H1 (cell line): ENCODE measurements at regions not wholly inside any gene's neighbourhood (a gene's known extent, or its start where the extent isn't known, plus 50 kb on each side); places are given as distances from the start of the nearest gene placed in this dataset.

Experiments used
- BACH1 ChIP-seq: IDR thresholded peaks from 2 replicates; pipeline ENCODE4 v1.6.1; 2012; ENCODE audit warnings: low read length, improper control_type of control experiment
- CBX8 ChIP-seq: fragments of 300-800, 300-1000 bp; sonication (generic); IDR thresholded peaks from 2 replicates; pipeline ENCODE4 v1.7.1; 2016; ENCODE audit warnings: low read depth, low read length, borderline replicate concordance
- CEBPB ChIP-seq: IDR thresholded peaks from 2 replicates; pipeline ENCODE4 v1.6.1; 2012; ENCODE audit warnings: low read depth, low read length
- CHD2 ChIP-seq: IDR thresholded peaks from 2 replicates; pipeline ENCODE4 v1.6.1; 2012; ENCODE audit warnings: low read length, improper control_type of control experiment
- CREB1 ChIP-seq: IDR thresholded peaks from 2 replicates; pipeline ENCODE4 v1.6.1; 2012; ENCODE audit warnings: inconsistent platforms
- POU5F1 ChIP-seq: IDR thresholded peaks from 2 replicates; pipeline ENCODE4 v1.6.1; 2011; ENCODE audit warnings: low read depth, mild to moderate bottlenecking, low read length, moderate library complexity
- SIRT6 ChIP-seq: IDR thresholded peaks from one replicate; pipeline ENCODE4 v1.7.1; 2012; ENCODE audit warnings: low read length, inconsistent platforms
- SP1 ChIP-seq: IDR thresholded peaks from 2 replicates; pipeline ENCODE4 v1.6.1; 2011; ENCODE audit warnings: low read depth, low read length
- TAF1 ChIP-seq: IDR thresholded peaks from 2 replicates; pipeline ENCODE4 v1.6.1; 2011; ENCODE audit warnings: mild to moderate bottlenecking, low read depth, low read length
- ZNF274 ChIP-seq: IDR thresholded peaks from 2 replicates; pipeline ENCODE4 v1.7.0; 2012; ENCODE audit warnings: low read length, borderline replicate concordance; ENCODE audit errors: extremely low read depth
- TF ChIP-seq, protein P1 (sequence below): fragments of 300-600 bp; sonication (generic); IDR thresholded peaks from 2 replicates; pipeline ENCODE4 v1.7.1; 2012; ENCODE audit warnings: low read length, moderate library complexity, mild to moderate bottlenecking, inconsistent platforms; ENCODE audit not compliant: insufficient replicate concordance
- TF ChIP-seq, protein P2 (sequence below): IDR thresholded peaks from 2 replicates; pipeline ENCODE4 v1.6.1; 2011; ENCODE audit warnings: low read length, improper control_type of control experiment

DNA sequence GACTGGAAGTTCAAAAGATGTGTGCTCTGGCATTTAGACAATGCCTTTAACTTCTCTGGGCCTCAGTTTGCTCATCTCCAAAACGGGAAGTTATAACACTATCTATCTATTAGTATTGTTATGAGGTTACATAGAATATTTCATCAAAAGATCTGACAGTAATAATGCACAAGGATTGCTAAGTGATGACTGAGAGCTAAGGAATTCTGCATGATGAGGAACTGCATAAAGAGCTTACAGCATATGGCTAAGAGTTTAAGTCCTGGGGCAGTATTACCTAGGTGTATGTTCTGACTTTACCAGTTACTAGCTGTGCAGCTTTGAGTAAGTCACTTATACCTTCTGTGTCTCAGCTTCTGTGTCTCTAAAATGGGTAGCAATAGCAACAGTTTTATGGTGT, 160.1 kb upstream of the TMPO start (continued):
- TF ChIP-seq, protein P1, sequence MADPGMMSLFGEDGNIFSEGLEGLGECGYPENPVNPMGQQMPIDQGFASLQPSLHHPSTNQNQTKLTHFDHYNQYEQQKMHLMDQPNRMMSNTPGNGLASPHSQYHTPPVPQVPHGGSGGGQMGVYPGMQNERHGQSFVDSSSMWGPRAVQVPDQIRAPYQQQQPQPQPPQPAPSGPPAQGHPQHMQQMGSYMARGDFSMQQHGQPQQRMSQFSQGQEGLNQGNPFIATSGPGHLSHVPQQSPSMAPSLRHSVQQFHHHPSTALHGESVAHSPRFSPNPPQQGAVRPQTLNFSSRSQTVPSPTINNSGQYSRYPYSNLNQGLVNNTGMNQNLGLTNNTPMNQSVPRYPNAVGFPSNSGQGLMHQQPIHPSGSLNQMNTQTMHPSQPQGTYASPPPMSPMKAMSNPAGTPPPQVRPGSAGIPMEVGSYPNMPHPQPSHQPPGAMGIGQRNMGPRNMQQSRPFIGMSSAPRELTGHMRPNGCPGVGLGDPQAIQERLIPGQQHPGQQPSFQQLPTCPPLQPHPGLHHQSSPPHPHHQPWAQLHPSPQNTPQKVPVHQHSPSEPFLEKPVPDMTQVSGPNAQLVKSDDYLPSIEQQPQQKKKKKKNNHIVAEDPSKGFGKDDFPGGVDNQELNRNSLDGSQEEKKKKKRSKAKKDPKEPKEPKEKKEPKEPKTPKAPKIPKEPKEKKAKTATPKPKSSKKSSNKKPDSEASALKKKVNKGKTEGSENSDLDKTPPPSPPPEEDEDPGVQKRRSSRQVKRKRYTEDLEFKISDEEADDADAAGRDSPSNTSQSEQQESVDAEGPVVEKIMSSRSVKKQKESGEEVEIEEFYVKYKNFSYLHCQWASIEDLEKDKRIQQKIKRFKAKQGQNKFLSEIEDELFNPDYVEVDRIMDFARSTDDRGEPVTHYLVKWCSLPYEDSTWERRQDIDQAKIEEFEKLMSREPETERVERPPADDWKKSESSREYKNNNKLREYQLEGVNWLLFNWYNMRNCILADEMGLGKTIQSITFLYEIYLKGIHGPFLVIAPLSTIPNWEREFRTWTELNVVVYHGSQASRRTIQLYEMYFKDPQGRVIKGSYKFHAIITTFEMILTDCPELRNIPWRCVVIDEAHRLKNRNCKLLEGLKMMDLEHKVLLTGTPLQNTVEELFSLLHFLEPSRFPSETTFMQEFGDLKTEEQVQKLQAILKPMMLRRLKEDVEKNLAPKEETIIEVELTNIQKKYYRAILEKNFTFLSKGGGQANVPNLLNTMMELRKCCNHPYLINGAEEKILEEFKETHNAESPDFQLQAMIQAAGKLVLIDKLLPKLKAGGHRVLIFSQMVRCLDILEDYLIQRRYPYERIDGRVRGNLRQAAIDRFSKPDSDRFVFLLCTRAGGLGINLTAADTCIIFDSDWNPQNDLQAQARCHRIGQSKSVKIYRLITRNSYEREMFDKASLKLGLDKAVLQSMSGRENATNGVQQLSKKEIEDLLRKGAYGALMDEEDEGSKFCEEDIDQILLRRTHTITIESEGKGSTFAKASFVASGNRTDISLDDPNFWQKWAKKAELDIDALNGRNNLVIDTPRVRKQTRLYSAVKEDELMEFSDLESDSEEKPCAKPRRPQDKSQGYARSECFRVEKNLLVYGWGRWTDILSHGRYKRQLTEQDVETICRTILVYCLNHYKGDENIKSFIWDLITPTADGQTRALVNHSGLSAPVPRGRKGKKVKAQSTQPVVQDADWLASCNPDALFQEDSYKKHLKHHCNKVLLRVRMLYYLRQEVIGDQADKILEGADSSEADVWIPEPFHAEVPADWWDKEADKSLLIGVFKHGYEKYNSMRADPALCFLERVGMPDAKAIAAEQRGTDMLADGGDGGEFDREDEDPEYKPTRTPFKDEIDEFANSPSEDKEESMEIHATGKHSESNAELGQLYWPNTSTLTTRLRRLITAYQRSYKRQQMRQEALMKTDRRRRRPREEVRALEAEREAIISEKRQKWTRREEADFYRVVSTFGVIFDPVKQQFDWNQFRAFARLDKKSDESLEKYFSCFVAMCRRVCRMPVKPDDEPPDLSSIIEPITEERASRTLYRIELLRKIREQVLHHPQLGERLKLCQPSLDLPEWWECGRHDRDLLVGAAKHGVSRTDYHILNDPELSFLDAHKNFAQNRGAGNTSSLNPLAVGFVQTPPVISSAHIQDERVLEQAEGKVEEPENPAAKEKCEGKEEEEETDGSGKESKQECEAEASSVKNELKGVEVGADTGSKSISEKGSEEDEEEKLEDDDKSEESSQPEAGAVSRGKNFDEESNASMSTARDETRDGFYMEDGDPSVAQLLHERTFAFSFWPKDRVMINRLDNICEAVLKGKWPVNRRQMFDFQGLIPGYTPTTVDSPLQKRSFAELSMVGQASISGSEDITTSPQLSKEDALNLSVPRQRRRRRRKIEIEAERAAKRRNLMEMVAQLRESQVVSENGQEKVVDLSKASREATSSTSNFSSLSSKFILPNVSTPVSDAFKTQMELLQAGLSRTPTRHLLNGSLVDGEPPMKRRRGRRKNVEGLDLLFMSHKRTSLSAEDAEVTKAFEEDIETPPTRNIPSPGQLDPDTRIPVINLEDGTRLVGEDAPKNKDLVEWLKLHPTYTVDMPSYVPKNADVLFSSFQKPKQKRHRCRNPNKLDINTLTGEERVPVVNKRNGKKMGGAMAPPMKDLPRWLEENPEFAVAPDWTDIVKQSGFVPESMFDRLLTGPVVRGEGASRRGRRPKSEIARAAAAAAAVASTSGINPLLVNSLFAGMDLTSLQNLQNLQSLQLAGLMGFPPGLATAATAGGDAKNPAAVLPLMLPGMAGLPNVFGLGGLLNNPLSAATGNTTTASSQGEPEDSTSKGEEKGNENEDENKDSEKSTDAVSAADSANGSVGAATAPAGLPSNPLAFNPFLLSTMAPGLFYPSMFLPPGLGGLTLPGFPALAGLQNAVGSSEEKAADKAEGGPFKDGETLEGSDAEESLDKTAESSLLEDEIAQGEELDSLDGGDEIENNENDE = no peak
- TF ChIP-seq POU5F1 = no peak
- TF ChIP-seq SIRT6 = no peak
- no peak for TF ChIP-seq CHD2
- TF ChIP-seq, protein P2, sequence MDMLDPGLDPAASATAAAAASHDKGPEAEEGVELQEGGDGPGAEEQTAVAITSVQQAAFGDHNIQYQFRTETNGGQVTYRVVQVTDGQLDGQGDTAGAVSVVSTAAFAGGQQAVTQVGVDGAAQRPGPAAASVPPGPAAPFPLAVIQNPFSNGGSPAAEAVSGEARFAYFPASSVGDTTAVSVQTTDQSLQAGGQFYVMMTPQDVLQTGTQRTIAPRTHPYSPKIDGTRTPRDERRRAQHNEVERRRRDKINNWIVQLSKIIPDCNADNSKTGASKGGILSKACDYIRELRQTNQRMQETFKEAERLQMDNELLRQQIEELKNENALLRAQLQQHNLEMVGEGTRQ = no peak
- TF ChIP-seq CREB1 = no peak
- no peak for TF ChIP-seq SP1
- TF ChIP-seq ZNF274 = no peak
- TF ChIP-seq CBX8 = no peak
- TF ChIP-seq CEBPB = no peak
- TF ChIP-seq BACH1 = no peak
- TF ChIP-seq TAF1 = no peak
